ENCODE measurements at regions not wholly inside any gene's neighbourhood (a gene's known extent, or its start where the extent isn't known, plus 50 kb on each side); places are given as distances from the start of the nearest gene placed in this dataset.
A peak's percentile ranks its signal among the peaks of the same experiment; 100 is the strongest.

- DNase-seq (ENCODE audit: low spot score): no peak
These were observed 635.9 kb downstream of the CDH18 start for GRCh38 chr5:19352120-19352519.

DNA sequence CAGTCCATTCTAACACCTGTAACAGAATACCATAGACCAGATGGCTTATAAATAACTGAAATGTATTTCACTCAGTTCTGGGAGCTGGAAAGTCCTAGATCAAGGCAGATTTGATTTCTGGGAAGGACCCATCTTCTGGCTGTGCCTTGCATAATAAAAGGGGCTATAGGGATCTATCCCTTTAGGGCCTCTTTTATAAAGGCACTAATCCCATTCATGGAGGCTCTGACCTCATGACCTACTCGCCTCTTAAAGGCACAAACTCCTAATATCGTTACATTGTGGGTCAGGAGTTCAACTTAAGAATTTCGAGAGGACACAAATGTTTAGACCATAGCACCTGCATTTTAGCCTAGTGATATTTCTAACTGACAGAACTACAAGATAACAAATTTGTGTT is 619.0 kb downstream of the CDH18 start:
- DNase-seq (ENCODE audit: low spot score): peak; percentile 14

DNA sequence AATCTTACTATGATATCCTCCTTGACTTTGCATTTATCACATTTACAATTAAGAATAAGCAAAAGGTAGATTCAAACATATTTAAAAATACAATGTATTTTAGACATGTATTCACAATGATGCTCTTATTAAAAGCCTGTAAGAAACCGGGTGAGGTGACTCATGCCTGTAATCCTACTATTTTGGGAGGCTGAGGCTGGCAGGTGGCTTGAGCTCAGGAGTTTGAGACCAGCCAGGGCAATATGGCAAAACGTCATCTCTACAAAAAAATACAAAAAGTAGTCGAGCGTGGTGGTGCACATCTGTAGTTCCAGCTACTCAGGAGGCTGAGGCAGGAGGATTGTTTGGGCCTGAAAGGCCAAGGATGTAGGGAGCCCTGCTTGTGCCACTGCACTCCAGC is 618.4 kb downstream of the CDH18 start:
- no peak for DNase-seq (ENCODE audit: low spot score)

- no peak for DNase-seq (ENCODE audit: low spot score)
These were observed 617.2 kb downstream of the CDH18 start for GRCh38 chr5:19370655-19371386.

GRCh38 chr5:19388391-19388790 is 599.6 kb downstream of the CDH18 start:
- DNase-seq (ENCODE audit: low spot score): no peak

DNA sequence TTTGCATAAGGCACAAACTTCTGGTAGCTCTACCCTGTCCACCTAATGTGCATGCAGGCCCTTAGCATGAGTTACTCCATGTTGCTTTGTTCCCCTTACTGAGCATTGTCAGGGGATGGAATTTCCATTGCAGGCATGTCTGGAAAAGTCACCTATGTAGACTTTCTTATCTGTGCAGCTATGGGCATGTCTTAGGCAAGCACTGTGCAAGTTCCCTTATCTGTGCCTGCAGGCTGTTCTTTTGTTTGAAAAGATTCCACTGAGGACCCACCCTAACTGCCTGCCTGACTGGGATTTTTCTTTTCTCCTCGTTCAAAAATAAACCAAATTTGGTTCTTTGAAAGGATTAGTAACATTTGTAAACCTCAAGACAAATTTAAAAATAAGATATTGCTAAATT is 587.0 kb downstream of the CDH18 start:
- no peak for DNase-seq (ENCODE audit: low spot score)

- DNase-seq (ENCODE audit: low spot score): no peak
These were observed 581.2 kb downstream of the CDH18 start for GRCh38 chr5:19406576-19407365.

- no peak for DNase-seq (ENCODE audit: low spot score)
These were observed 579.9 kb downstream of the CDH18 start for GRCh38 chr5:19408149-19408548.

- DNase-seq (ENCODE audit: low spot score): no peak
These were observed 576.1 kb downstream of the CDH18 start for GRCh38 chr5:19411936-19412335.
